GM18498 (cell line): ENCODE measurements at regions not wholly inside any gene's neighbourhood (a gene's known extent, or its start where the extent isn't known, plus 50 kb on each side); places are given as distances from the start of the nearest gene placed in this dataset.
"Not testable (repeated sequence)": the region's sequence is repeated elsewhere in the genome, so short reads cannot be mapped to it uniquely, and the experiment has no call there.

Experiments
- ATAC-seq: cut with Tn5 transposase; IDR thresholded peaks from one replicate; pipeline ENCODE4 v1.9.1; 2021; ENCODE audit warnings: mild to moderate bottlenecking, moderate library complexity; ENCODE audit not compliant: unreplicated experiment

GRCh38 chr7:96826089-96826488, 116.4 kb upstream of the SEM1 start:
- no peak for ATAC-seq

GRCh38 chr7:96827701-96828100, 118.1 kb upstream of the SEM1 start:
- ATAC-seq, result no peak

GRCh38 chr7:96829121-96829520, 119.5 kb upstream of the SEM1 start:
- ATAC-seq, result not testable (repeated sequence)

GRCh38 chr7:96831446-96831845, 121.8 kb upstream of the SEM1 start:
- no peak for ATAC-seq

- ATAC-seq, result no peak
Observed at GRCh38 chr7:96832092-96832662, 122.5 kb upstream of the SEM1 start.

GRCh38 chr7:96833676-96834453, 124.2 kb upstream of the SEM1 start:
- ATAC-seq, result no peak

GRCh38 chr7:96836456-96836855, 126.8 kb upstream of the SEM1 start:
- ATAC-seq, result no peak

GRCh38 chr7:96837593-96837992, 127.9 kb upstream of the SEM1 start:
- ATAC-seq, result peak; percentile 99

GRCh38 chr7:96838481-96838880, 128.8 kb upstream of the SEM1 start:
- no peak for ATAC-seq

GRCh38 chr7:96855139-96855538, 145.5 kb upstream of the SEM1 start:
- ATAC-seq, result no peak

- ATAC-seq, result no peak
Observed at GRCh38 chr7:96855691-96856090, 146.0 kb upstream of the SEM1 start.

GRCh38 chr7:96869538-96869937, 135.8 kb upstream of the DLX6 start:
- no peak for ATAC-seq

GRCh38 chr7:96870185-96870584, 135.2 kb upstream of the DLX6 start:
- ATAC-seq, result no peak

- no peak for ATAC-seq
Observed at GRCh38 chr7:96870934-96871333, 134.4 kb upstream of the DLX6 start.

GRCh38 chr7:96887426-96887825, 117.9 kb upstream of the DLX6 start:
- no peak for ATAC-seq

GRCh38 chr7:96899108-96899507, 106.2 kb upstream of the DLX6 start:
- ATAC-seq, result no peak

GRCh38 chr7:96901822-96902445, 103.4 kb upstream of the DLX6 start:
- ATAC-seq, result no peak

- ATAC-seq, result no peak
Observed at GRCh38 chr7:96903906-96904305, 101.4 kb upstream of the DLX6 start.

GRCh38 chr7:96910486-96910885, 94.9 kb upstream of the DLX6 start:
- no peak for ATAC-seq

- ATAC-seq, result no peak
Observed at GRCh38 chr7:96915029-96915428, 90.3 kb upstream of the DLX6 start.

- ATAC-seq, result no peak
Observed at GRCh38 chr7:96920064-96920463, 85.3 kb upstream of the DLX6 start.

GRCh38 chr7:96920713-96921112, 84.6 kb upstream of the DLX6 start:
- no peak for ATAC-seq
